Cerebellar cortex (tissue), 1 donor: ENCODE measurements at regions not wholly inside any gene's neighbourhood (a gene's known extent, or its start where the extent isn't known, plus 50 kb on each side); places are given as distances from the start of the nearest gene placed in this dataset.

Experiments
- DNase-seq: peaks from one replicate; pipeline ENCODE4 v3.0.0-alpha.2; 2015; ENCODE audit warnings: low spot score

- no peak for DNase-seq
These were observed 158.9 kb upstream of the BTG1 start for GRCh38 chr12:92304371-92305055.

GRCh38 chr12:92302041-92302829, 156.6 kb upstream of the BTG1 start:
- no peak for DNase-seq

GRCh38 chr12:92301356-92301755, 155.7 kb upstream of the BTG1 start:
- no peak for DNase-seq

GRCh38 chr12:92300777-92301176, 155.1 kb upstream of the BTG1 start:
- DNase-seq, result no peak

GRCh38 chr12:92299744-92300143, 154.1 kb upstream of the BTG1 start:
- DNase-seq, result no peak

GRCh38 chr12:92299344-92299743, 153.7 kb upstream of the BTG1 start:
- DNase-seq, result no peak

GRCh38 chr12:92297932-92298696, 152.5 kb upstream of the BTG1 start:
- no peak for DNase-seq

GRCh38 chr12:92297405-92297804, 151.8 kb upstream of the BTG1 start:
- DNase-seq, result no peak

GRCh38 chr12:92295523-92295922, 149.9 kb upstream of the BTG1 start:
- DNase-seq, result no peak

GRCh38 chr12:92294676-92295440, 149.2 kb upstream of the BTG1 start:
- no peak for DNase-seq

- no peak for DNase-seq
These were observed 146.4 kb upstream of the BTG1 start for GRCh38 chr12:92292016-92292415.

- DNase-seq, result no peak
These were observed 145.2 kb upstream of the BTG1 start for GRCh38 chr12:92290886-92291285.

GRCh38 chr12:92290350-92290695, 144.7 kb upstream of the BTG1 start:
- no peak for DNase-seq

- no peak for DNase-seq
These were observed 144.1 kb upstream of the BTG1 start for GRCh38 chr12:92289629-92290349.

GRCh38 chr12:92288561-92288960, 142.9 kb upstream of the BTG1 start:
- no peak for DNase-seq

- DNase-seq, result no peak
These were observed 132.8 kb upstream of the BTG1 start for GRCh38 chr12:92278378-92278828.

- no peak for DNase-seq
These were observed 132.1 kb upstream of the BTG1 start for GRCh38 chr12:92277795-92278194.

GRCh38 chr12:92276276-92276675, 130.6 kb upstream of the BTG1 start:
- no peak for DNase-seq

GRCh38 chr12:92275443-92276154, 130.0 kb upstream of the BTG1 start:
- no peak for DNase-seq

- DNase-seq, result no peak
These were observed 127.4 kb upstream of the BTG1 start for GRCh38 chr12:92273076-92273475.
